Erythroblast (primary cell): ENCODE measurements at regions not wholly inside any gene's neighbourhood (a gene's known extent, or its start where the extent isn't known, plus 50 kb on each side); places are given as distances from the start of the nearest gene placed in this dataset.

ENCODE experiments used
- GATA1 ChIP-seq: IDR thresholded peaks from 2 replicates; pipeline ENCODE4 v1.6.1; 2011; ENCODE audit warnings: low read depth, mild to moderate bottlenecking, control low read depth, low read length, moderate library complexity
- POLR2A ChIP-seq: IDR thresholded peaks from 2 replicates; pipeline ENCODE4 v1.6.1; 2011; ENCODE audit warnings: mild to moderate bottlenecking, low read length

DNA sequence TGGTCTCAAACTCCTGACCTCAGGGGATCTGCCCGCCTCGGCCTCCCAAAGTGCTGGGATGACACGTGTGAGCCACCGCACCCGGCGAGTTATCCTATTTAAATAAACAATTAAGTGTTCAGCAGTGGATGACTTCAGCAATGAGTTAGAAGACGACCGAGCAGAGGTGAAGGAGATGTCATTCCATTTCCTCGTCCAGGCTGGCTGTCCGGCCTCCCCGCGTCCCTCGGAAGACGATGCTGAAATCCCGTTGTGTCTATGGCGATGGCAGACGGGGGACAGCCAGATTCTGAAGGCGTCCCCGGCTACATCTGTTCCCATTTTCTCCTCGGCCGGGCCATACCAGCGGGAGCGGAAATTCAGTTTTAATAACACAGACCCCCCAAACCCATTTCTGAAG, 209.8 kb downstream of the CRLF2 start:
- no peak for TF ChIP-seq POLR2A
- TF ChIP-seq GATA1 = no peak
